ENCODE measurements at regions not wholly inside any gene's neighbourhood (a gene's known extent, or its start where the extent isn't known, plus 50 kb on each side); places are given as distances from the start of the nearest gene placed in this dataset.

- no peak for TF ChIP-seq CTCF (IDR thresholded peaks at IDR 0.05; ENCODE audit: low read depth, low read length)
- no peak overlapping the region for H3K4me3 ChIP-seq (ENCODE audit: low read depth, low read length)
- in situ Hi-C loops (cut with HindIII; ENCODE audit: low sequenced_read_pairs): no loop called here
- no peak for DNase-seq (ENCODE audit: low read depth, low spot score)
Observed at GRCh38 chr9:106693558-106693957, 169.4 kb upstream of the ZNF462 start.

- no peak for TF ChIP-seq CTCF (IDR thresholded peaks at IDR 0.05; ENCODE audit: low read depth, low read length)
- no peak for DNase-seq (ENCODE audit: low read depth, low spot score)
- in situ Hi-C loops (cut with HindIII; ENCODE audit: low sequenced_read_pairs): no loop called here
- no peak overlapping the region for H3K4me3 ChIP-seq (ENCODE audit: low read depth, low read length)
Observed at GRCh38 chr9:106696804-106697203, 166.2 kb upstream of the ZNF462 start.

GRCh38 chr9:106697390-106697749, 165.6 kb upstream of the ZNF462 start:
- in situ Hi-C loops (cut with HindIII; ENCODE audit: low sequenced_read_pairs): no loop called here
- H3K4me3 ChIP-seq (ENCODE audit: low read depth, low read length): no peak overlapping the region
- no peak for TF ChIP-seq CTCF (IDR thresholded peaks at IDR 0.05; ENCODE audit: low read depth, low read length)
- no peak for DNase-seq (ENCODE audit: low read depth, low spot score)

GRCh38 chr9:106697750-106698502, 165.0 kb upstream of the ZNF462 start:
- in situ Hi-C loops (cut with HindIII; ENCODE audit: low sequenced_read_pairs): no loop called here
- peak overlapping the region; percentile 26 for H3K4me3 ChIP-seq (ENCODE audit: low read depth, low read length)
- peak; percentile 55 for DNase-seq (ENCODE audit: low read depth, low spot score)
- no peak for TF ChIP-seq CTCF (IDR thresholded peaks at IDR 0.05; ENCODE audit: low read depth, low read length)

GRCh38 chr9:106700676-106701075, 162.3 kb upstream of the ZNF462 start:
- no peak overlapping the region for H3K4me3 ChIP-seq (ENCODE audit: low read depth, low read length)
- in situ Hi-C loops (cut with HindIII; ENCODE audit: low sequenced_read_pairs): no loop called here
- DNase-seq (ENCODE audit: low read depth, low spot score): no peak
- TF ChIP-seq CTCF (IDR thresholded peaks at IDR 0.05; ENCODE audit: low read depth, low read length): no peak

GRCh38 chr9:106701611-106702010, 161.4 kb upstream of the ZNF462 start:
- in situ Hi-C loops (cut with HindIII; ENCODE audit: low sequenced_read_pairs): no loop called here
- DNase-seq (ENCODE audit: low read depth, low spot score): no peak
- TF ChIP-seq CTCF (IDR thresholded peaks at IDR 0.05; ENCODE audit: low read depth, low read length): no peak
- H3K4me3 ChIP-seq (ENCODE audit: low read depth, low read length): no peak overlapping the region

All from astrocyte of the spinal cord (primary cell).